GM10266 (cell line): ENCODE measurements at regions not wholly inside any gene's neighbourhood (a gene's known extent, or its start where the extent isn't known, plus 50 kb on each side); places are given as distances from the start of the nearest gene placed in this dataset.

Experiments
- DNase-seq: peaks from one replicate; pipeline ENCODE4 v3.0.0; 2012; ENCODE audit errors: extremely low spot score
- TF ChIP-seq, protein P1 (sequence below): IDR thresholded peaks from 2 replicates; pipeline ENCODE4 v1.5.1; 2012; ENCODE audit warnings: mild to moderate bottlenecking, low read depth; ENCODE audit not compliant: control insufficient read depth, insufficient read depth; ENCODE audit errors: missing control alignments

DNA sequence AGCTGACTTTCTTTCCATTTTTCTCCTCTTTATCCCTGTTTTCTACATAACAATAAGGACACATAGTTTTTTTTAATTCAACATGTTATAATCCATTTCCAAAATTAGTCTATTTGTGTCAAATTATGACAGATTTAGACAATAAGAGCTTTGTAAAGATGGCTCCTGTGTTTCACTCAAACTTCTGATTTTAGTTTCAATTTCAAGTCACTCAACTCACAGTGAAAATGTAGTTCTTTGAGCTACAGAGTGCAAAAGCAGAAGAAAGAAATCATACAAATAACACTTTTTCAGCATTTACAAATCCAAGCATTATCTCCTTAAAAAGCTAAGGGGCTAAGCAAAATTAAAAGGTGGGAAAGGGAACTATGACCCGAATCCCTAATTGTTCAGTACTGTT, 340.7 kb upstream of the TRIB2 start:
- DNase-seq, result no peak
- TF ChIP-seq, protein P1, sequence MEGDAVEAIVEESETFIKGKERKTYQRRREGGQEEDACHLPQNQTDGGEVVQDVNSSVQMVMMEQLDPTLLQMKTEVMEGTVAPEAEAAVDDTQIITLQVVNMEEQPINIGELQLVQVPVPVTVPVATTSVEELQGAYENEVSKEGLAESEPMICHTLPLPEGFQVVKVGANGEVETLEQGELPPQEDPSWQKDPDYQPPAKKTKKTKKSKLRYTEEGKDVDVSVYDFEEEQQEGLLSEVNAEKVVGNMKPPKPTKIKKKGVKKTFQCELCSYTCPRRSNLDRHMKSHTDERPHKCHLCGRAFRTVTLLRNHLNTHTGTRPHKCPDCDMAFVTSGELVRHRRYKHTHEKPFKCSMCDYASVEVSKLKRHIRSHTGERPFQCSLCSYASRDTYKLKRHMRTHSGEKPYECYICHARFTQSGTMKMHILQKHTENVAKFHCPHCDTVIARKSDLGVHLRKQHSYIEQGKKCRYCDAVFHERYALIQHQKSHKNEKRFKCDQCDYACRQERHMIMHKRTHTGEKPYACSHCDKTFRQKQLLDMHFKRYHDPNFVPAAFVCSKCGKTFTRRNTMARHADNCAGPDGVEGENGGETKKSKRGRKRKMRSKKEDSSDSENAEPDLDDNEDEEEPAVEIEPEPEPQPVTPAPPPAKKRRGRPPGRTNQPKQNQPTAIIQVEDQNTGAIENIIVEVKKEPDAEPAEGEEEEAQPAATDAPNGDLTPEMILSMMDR, result no peak

DNA sequence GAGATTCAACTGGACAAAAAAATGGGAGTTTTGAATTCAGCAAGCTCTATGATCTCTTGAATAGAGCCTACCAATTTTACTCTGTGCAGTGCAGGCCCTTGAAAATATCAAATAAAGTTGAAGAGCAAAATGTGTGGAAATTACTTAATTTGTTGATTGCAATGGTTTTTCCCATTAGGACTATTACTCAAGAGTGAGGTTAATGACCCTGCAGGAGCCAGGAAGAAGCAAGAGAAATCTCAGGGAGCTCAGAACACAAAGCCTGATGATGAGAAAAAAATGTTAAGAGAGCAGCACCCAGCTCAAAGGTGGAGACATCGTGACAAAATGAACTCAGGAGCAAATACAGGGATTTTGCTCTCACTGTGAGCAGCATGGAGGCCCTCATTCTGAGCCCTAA, 337.6 kb upstream of the TRIB2 start:
- DNase-seq, result no peak
- TF ChIP-seq, protein P1, result no peak

DNA sequence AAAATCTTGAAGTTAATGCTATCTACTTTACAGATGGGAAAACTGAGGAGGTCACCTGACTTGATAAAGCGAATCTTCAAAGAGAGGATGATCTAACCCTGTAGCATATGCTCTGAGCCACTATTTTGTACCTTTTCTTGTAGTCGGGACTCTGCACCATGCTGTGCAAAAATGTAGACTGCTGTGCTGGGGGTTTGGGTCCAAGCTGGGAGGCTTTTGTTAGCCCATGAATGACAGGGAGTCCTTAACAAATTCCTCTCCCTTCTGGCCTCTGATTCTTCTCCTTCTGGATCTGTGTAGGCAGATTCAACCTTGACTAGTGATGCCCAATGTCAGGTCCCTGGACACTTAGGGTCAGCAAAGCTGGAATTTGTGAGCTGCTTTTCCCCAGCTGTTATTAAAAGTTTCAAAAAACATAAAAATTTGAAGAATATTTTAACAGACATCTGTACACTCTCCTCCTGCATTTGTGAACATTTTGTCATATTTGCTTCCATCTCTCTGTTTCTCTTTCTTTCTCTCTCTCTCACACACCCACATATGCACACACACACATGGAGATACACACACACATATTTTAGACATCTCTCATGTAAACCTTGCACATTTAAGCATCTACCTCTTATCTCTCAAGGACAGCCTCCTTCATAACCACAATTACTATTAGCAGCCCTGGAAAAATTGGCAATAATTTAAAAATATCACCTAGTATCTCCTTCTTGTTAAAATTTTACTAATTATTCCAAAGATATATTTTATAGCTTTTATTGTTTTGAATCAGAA, 335.0 kb upstream of the TRIB2 start:
- TF ChIP-seq, protein P1, result no peak
- no peak for DNase-seq

DNA sequence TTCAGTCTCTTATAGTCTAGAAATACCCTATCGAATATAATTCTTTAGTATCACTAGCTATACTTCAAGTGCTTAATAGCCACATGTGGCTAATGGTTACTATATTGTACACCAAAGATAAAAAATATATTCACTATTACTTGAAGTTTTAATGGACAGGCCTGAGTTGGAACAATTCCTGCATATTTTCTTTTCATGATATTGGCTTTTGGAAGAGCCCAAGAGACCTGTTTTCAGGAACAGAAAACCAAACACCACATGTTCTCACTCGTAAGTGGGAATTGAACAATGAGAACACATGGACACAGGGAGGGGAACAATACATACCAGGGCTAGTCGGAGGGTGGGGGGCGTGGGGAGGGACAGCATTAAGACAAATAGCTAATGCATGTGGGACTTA, 334.4 kb upstream of the TRIB2 start:
- DNase-seq, result no peak
- TF ChIP-seq, protein P1, result no peak

DNA sequence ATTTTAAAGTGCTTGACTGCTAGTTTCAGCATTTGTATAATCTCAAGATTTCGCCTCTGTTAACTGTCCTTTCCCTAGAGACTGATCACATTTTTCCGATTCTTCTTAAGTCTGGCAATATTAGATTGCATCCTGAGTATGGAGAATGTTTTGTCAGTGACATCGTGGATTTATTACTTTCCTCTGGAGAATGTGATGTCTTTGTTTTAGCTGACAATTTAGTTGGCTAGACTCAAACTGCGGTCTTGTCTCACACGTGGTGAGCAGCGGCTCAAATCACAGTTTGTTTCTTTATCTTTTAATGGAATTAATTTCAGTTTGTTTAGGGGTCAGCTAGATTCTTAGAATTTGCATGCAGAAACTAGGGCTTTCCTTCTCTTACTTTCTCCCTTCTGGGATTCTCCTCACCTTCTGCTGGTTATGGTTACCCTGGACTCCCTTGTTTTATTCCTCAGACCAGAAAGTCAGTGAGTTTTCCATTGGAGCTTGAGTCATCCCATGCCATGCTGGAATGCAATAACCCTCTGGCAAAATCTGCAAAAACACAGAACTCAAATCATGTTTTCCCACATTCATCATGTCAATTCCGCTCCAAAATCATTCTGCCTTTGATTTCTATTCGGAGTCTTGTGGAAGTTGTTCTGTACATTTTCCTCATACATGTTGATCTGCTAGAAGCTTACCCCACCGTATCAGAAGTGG, 327.2 kb upstream of the TRIB2 start:
- TF ChIP-seq, protein P1, result no peak
- no peak for DNase-seq

DNA sequence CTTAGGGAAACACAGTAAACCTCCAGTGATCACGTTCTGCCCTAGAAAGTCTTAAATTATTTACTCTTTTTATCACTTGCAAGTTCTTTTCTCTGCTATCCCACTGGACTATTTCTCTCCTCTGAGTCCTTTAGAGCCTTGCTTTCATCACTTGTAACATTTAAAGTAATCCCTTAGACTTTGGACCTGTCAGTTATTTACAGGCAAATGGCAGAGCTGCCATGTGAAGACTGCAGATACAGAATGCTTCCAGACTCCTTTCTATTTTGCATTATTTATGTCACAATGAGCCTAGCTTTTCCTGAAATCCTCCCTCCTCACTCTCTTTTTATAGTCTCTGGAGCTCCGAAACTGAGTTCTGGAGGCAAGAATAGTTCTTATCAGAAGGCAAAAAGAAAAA, 325.6 kb upstream of the TRIB2 start:
- TF ChIP-seq, protein P1, result no peak
- no peak for DNase-seq

DNA sequence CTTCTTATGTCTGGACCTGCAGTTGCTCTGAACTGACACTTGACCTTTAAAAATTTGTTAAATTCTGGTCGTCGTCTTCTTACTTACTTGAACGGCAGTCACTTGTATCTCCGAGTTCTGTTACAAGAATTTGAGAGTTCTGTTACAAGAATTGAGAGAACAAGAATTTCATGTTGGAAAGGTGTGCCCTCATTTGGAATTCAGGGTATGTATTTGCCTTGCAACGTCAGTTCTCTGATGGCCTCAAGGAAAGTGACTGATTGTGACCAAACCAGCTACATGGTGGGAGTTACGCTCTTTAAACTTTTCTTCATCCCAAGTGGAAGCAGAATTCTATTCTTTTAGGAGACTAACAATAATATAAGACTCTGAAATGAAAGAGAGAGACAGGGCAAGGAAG, 320.0 kb upstream of the TRIB2 start:
- TF ChIP-seq, protein P1, result no peak
- no peak for DNase-seq
